ENCODE measurements at regions not wholly inside any gene's neighbourhood (a gene's known extent, or its start where the extent isn't known, plus 50 kb on each side); places are given as distances from the start of the nearest gene placed in this dataset.

DNA sequence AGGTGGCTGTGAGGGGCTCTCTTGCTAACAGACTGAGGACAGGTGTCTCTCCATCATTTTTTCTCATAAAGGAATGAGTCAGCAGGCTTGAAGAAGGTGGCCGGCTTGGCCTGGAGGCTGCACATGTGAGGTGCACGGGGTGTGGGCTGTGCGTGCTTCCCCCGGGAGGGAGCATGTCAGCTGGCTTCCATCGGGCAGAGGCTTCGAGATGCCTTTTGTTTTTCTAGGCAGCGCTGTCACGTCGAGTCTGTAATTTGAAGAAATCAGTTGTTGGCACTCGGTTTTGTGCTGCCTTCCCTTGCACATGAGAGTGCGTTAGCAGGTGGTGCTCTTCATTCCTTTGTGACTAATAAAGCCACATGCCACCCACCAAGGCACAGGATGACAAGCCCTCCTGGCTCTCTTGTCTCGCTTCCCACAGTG, 89.7 kb downstream of the NPIPB11 start:
- no peak for TF ChIP-seq ZSCAN30 (tag by site-specific recombination; IDR thresholded peaks at IDR 0.05)
- no peak for TF ChIP-seq ZNF626 (tag by site-specific recombination; IDR thresholded peaks at IDR 0.05)
- TF ChIP-seq, protein P1, sequence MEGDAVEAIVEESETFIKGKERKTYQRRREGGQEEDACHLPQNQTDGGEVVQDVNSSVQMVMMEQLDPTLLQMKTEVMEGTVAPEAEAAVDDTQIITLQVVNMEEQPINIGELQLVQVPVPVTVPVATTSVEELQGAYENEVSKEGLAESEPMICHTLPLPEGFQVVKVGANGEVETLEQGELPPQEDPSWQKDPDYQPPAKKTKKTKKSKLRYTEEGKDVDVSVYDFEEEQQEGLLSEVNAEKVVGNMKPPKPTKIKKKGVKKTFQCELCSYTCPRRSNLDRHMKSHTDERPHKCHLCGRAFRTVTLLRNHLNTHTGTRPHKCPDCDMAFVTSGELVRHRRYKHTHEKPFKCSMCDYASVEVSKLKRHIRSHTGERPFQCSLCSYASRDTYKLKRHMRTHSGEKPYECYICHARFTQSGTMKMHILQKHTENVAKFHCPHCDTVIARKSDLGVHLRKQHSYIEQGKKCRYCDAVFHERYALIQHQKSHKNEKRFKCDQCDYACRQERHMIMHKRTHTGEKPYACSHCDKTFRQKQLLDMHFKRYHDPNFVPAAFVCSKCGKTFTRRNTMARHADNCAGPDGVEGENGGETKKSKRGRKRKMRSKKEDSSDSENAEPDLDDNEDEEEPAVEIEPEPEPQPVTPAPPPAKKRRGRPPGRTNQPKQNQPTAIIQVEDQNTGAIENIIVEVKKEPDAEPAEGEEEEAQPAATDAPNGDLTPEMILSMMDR (tag by site-specific recombination; IDR thresholded peaks at IDR 0.05): no peak
- TF ChIP-seq ZNF549 (tag by site-specific recombination; IDR thresholded peaks at IDR 0.05): no peak
- TF ChIP-seq SALL2 (tag by site-specific recombination; IDR thresholded peaks at IDR 0.05; ENCODE audit: borderline replicate concordance): no peak
- TF ChIP-seq, protein P2, sequence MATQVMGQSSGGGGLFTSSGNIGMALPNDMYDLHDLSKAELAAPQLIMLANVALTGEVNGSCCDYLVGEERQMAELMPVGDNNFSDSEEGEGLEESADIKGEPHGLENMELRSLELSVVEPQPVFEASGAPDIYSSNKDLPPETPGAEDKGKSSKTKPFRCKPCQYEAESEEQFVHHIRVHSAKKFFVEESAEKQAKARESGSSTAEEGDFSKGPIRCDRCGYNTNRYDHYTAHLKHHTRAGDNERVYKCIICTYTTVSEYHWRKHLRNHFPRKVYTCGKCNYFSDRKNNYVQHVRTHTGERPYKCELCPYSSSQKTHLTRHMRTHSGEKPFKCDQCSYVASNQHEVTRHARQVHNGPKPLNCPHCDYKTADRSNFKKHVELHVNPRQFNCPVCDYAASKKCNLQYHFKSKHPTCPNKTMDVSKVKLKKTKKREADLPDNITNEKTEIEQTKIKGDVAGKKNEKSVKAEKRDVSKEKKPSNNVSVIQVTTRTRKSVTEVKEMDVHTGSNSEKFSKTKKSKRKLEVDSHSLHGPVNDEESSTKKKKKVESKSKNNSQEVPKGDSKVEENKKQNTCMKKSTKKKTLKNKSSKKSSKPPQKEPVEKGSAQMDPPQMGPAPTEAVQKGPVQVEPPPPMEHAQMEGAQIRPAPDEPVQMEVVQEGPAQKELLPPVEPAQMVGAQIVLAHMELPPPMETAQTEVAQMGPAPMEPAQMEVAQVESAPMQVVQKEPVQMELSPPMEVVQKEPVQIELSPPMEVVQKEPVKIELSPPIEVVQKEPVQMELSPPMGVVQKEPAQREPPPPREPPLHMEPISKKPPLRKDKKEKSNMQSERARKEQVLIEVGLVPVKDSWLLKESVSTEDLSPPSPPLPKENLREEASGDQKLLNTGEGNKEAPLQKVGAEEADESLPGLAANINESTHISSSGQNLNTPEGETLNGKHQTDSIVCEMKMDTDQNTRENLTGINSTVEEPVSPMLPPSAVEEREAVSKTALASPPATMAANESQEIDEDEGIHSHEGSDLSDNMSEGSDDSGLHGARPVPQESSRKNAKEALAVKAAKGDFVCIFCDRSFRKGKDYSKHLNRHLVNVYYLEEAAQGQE (tag by site-specific recombination; IDR thresholded peaks at IDR 0.05): no peak
- TF ChIP-seq, protein P3, sequence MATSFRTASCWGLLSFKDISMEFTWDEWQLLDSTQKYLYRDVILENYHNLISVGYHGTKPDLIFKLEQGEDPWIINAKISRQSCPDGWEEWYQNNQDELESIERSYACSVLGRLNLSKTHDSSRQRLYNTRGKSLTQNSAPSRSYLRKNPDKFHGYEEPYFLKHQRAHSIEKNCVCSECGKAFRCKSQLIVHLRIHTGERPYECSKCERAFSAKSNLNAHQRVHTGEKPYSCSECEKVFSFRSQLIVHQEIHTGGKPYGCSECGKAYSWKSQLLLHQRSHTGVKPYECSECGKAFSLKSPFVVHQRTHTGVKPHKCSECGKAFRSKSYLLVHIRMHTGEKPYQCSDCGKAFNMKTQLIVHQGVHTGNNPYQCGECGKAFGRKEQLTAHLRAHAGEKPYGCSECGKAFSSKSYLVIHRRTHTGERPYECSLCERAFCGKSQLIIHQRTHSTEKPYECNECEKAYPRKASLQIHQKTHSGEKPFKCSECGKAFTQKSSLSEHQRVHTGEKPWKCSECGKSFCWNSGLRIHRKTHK (tag by site-specific recombination; IDR thresholded peaks at IDR 0.05): no peak
- TF ChIP-seq, protein P4, sequence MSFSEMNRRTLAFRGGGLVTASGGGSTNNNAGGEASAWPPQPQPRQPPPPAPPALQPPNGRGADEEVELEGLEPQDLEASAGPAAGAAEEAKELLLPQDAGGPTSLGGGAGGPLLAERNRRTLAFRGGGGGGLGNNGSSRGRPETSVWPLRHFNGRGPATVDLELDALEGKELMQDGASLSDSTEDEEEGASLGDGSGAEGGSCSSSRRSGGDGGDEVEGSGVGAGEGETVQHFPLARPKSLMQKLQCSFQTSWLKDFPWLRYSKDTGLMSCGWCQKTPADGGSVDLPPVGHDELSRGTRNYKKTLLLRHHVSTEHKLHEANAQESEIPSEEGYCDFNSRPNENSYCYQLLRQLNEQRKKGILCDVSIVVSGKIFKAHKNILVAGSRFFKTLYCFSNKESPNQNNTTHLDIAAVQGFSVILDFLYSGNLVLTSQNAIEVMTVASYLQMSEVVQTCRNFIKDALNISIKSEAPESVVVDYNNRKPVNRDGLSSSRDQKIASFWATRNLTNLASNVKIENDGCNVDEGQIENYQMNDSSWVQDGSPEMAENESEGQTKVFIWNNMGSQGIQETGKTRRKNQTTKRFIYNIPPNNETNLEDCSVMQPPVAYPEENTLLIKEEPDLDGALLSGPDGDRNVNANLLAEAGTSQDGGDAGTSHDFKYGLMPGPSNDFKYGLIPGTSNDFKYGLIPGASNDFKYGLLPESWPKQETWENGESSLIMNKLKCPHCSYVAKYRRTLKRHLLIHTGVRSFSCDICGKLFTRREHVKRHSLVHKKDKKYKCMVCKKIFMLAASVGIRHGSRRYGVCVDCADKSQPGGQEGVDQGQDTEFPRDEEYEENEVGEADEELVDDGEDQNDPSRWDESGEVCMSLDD (tag by site-specific recombination; IDR thresholded peaks at IDR 0.05): no peak
